PC-3 (cell line): ENCODE measurements at regions not wholly inside any gene's neighbourhood (a gene's known extent, or its start where the extent isn't known, plus 50 kb on each side); places are given as distances from the start of the nearest gene placed in this dataset.

Source experiments
- ATAC-seq: fragments of 200-7000 bp; cut with Tn5 transposase; 2 replicates; pipeline ENCODE4 v1.9.1; 2020; ENCODE audit warnings: mild to moderate bottlenecking, moderate library complexity
- BruUV-seq: library from RNA; stranded (reverse); fragments of 400-500 nt; replicated peaks from 2 replicates; lab custom pipeline; 2021; lab: Mats Ljungman, UMichigan
- CTCF ChIA-PET: fragments of 300-600 bp; sonication (Branson Sonifier 250); formaldehyde crosslinking; loops from one replicate; lab custom pipeline; 2022; ENCODE audit warnings: antibody characterized with exemption; lab: Charles Lee
- POLR2A ChIA-PET: fragments of 300-600 bp; sonication (Branson Sonifier 250); formaldehyde crosslinking; loops from one replicate; lab custom pipeline; 2022; ENCODE audit warnings: antibody characterized with exemption; ENCODE audit not compliant: unreplicated experiment; lab: Charles Lee
- DNase-seq: peaks from one replicate; pipeline ENCODE4 v3.0.0-alpha.2; 2015
- H2AFZ ChIP-seq: fragments of 300-600 bp; sonication (generic); 2 replicates; pipeline ENCODE4 v1.6.0; 2016; ENCODE audit warnings: antibody characterized with exemption, low read length
- H3F3A ChIP-seq: fragments of 300-600 bp; sonication (generic); one replicate; pipeline ENCODE4 v1.6.0; 2017; ENCODE audit warnings: antibody characterized with exemption, low read length, control low read depth, mild to moderate bottlenecking; ENCODE audit not compliant: unreplicated experiment
- H3K27ac ChIP-seq: fragments of 300-600 bp; sonication (generic); 2 replicates; pipeline ENCODE4 v1.5.1; 2016; ENCODE audit warnings: mild to moderate bottlenecking, low read length
- H3K27me3 ChIP-seq: fragments of 300-600 bp; sonication (generic); 2 replicates; pipeline ENCODE4 v1.6.1; 2016; ENCODE audit warnings: low read length, mixed read lengths
- H3K36me3 ChIP-seq: fragments of 300-600 bp; sonication (generic); 2 replicates; pipeline ENCODE4 v1.6.1; 2016; ENCODE audit warnings: low read depth, mixed run types, low read length, mixed read lengths
- H3K4me1 ChIP-seq: fragments of 300-600 bp; sonication (generic); 2 replicates; pipeline ENCODE4 v1.5.1; 2016; ENCODE audit warnings: low read length; ENCODE audit not compliant: insufficient read depth
- H3K4me2 ChIP-seq: fragments of 300-600 bp; sonication (generic); 2 replicates; pipeline ENCODE4 v1.6.0; 2016; ENCODE audit warnings: low read length
- H3K4me3 ChIP-seq: fragments of 300-600 bp; sonication (generic); 2 replicates; pipeline ENCODE4 v1.5.1; 2016; ENCODE audit warnings: mild to moderate bottlenecking, low read length, mixed read lengths
- H3K79me2 ChIP-seq: fragments of 300-600 bp; sonication (generic); 2 replicates; pipeline ENCODE4 v1.6.1; 2017; ENCODE audit warnings: low read length, mixed read lengths
- H3K9ac ChIP-seq: fragments of 300-600 bp; sonication (generic); 2 replicates; pipeline ENCODE4 v1.6.0; 2016; ENCODE audit warnings: mild to moderate bottlenecking, low read length
- H3K9me2 ChIP-seq: fragments of 300-600 bp; sonication (generic); replicated peaks from 2 replicates; pipeline ENCODE4 v1.6.1; 2016; ENCODE audit warnings: mixed run types, low read length, mixed read lengths
- H3K9me3 ChIP-seq: fragments of 300-600 bp; sonication (generic); 2 replicates; pipeline ENCODE4 v1.6.1; 2016; ENCODE audit warnings: low read length, mixed read lengths
- H4K20me1 ChIP-seq: fragments of 300-600 bp; sonication (generic); 2 replicates; pipeline ENCODE4 v1.6.1; 2016; ENCODE audit warnings: low read length, mixed read lengths
- CTCF ChIP-seq: fragments of 300-600 bp; sonication (generic); conservative IDR thresholded peaks from 2 replicates; pipeline ENCODE4 v1.5.1; 2017; ENCODE audit warnings: antibody characterized with exemption, low read depth, mild to moderate bottlenecking, low read length
- EZH2 ChIP-seq: fragments of 300-600 bp; sonication (generic); IDR thresholded peaks from one replicate; pipeline ENCODE4 v1.6.1; 2017; ENCODE audit warnings: antibody characterized with exemption, mild to moderate bottlenecking, low read length; ENCODE audit not compliant: unreplicated experiment
- EZH2phosphoT487 ChIP-seq: fragments of 300-600 bp; sonication (generic); IDR thresholded peaks from 2 replicates; pipeline ENCODE4 v1.6.1; 2018; ENCODE audit warnings: mild to moderate bottlenecking, antibody characterized with exemption, low read length, borderline replicate concordance
- intact Hi-C: fragments of 100-400 bp; cut with micrococcal nuclease; formaldehyde crosslinking; loops from 2 replicates; pipeline ENCODE4 v1.9.0; 2023

GRCh38 chr6:120648713-120649112 is 685.6 kb downstream of the TBC1D32 start:
- Histone ChIP-seq H3K4me1 (no peaks in the 10 kb centered on the region), H3K4me2 (no peak overlapping the region), H3F3A (no peaks in the 10 kb centered on the region), H3K27me3 (no peaks in the 10 kb centered on the region), H3K4me3 (no peak overlapping the region), H3K27ac (no peak overlapping the region), H3K9ac (no peak overlapping the region), H3K9me2 (no peaks in the 10 kb centered on the region), H4K20me1 (no peaks in the 10 kb centered on the region), H2AFZ (no peak overlapping the region), H3K9me3 (no peaks in the 10 kb centered on the region), H3K79me2 (no peaks in the 10 kb centered on the region), H3K36me3 (no peaks in the 10 kb centered on the region)
- TF ChIP-seq EZH2: no peak
- TF ChIP-seq CTCF: no peak
- TF ChIP-seq EZH2phosphoT487: no peak
- intact Hi-C loops: no loop called here
- ChIA-PET CTCF (no interaction called here), POLR2A (no interaction called here)
- DNase-seq: peak; percentile 1
- ATAC-seq: no peak
- BruUV-seq: no TSS peak

- Histone ChIP-seq H3K9me3 (no peaks in the 10 kb centered on the region), H2AFZ (no peak overlapping the region), H3K4me2 (no peak overlapping the region), H3K27ac (no peak overlapping the region), H3K36me3 (no peaks in the 10 kb centered on the region), H3K4me1 (no peaks in the 10 kb centered on the region), H4K20me1 (no peaks in the 10 kb centered on the region), H3K9me2 (no peaks in the 10 kb centered on the region), H3K9ac (no peak overlapping the region), H3K27me3 (no peaks in the 10 kb centered on the region), H3F3A (no peaks in the 10 kb centered on the region), H3K79me2 (no peaks in the 10 kb centered on the region), H3K4me3 (no peak overlapping the region)
- ATAC-seq: no peak
- intact Hi-C loops: no loop called here
- ChIA-PET CTCF (no interaction called here), POLR2A (no interaction called here)
- no TSS peak for BruUV-seq
- TF ChIP-seq EZH2: no peak
- TF ChIP-seq CTCF: no peak
- TF ChIP-seq EZH2phosphoT487: no peak
- DNase-seq: no peak
These were observed 688.2 kb downstream of the TBC1D32 start for GRCh38 chr6:120646101-120646500.

- intact Hi-C loops: no loop called here
- DNase-seq: no peak
- no peak overlapping the region for H2AFZ ChIP-seq
- H3K79me2 ChIP-seq: no peaks in the 10 kb centered on the region
- H3K27me3 ChIP-seq: no peaks in the 10 kb centered on the region
- ChIA-PET POLR2A (no interaction called here), CTCF (no interaction called here)
- no peak for ATAC-seq
- no peak overlapping the region for H3K4me2 ChIP-seq
- H3K9me2 ChIP-seq: no peaks in the 10 kb centered on the region
- no TSS peak for BruUV-seq
- H3K36me3 ChIP-seq: no peaks in the 10 kb centered on the region
- no peaks in the 10 kb centered on the region for H3F3A ChIP-seq
- H3K4me1 ChIP-seq: no peaks in the 10 kb centered on the region
- no peak overlapping the region for H3K27ac ChIP-seq
- TF ChIP-seq EZH2: no peak
- TF ChIP-seq EZH2phosphoT487: no peak
- TF ChIP-seq CTCF: no peak
- H3K4me3 ChIP-seq: no peak overlapping the region
- no peaks in the 10 kb centered on the region for H4K20me1 ChIP-seq
- no peak overlapping the region for H3K9ac ChIP-seq
- no peaks in the 10 kb centered on the region for H3K9me3 ChIP-seq
These were observed 701.3 kb downstream of the TBC1D32 start for GRCh38 chr6:120632975-120633374.
